SH-SY5Y (cell line): ENCODE measurements at regions not wholly inside any gene's neighbourhood (a gene's known extent, or its start where the extent isn't known, plus 50 kb on each side); places are given as distances from the start of the nearest gene placed in this dataset.

Source experiments
- GATA2 ChIP-seq: IDR thresholded peaks from 2 replicates; pipeline ENCODE4 v1.6.1; 2011; ENCODE audit warnings: mild to moderate bottlenecking, low read depth, low read length
- GATA3 ChIP-seq: IDR thresholded peaks from 2 replicates; pipeline ENCODE4 v1.6.1; 2011; ENCODE audit warnings: low read depth, mild to moderate bottlenecking, low read length, moderate library complexity

DNA sequence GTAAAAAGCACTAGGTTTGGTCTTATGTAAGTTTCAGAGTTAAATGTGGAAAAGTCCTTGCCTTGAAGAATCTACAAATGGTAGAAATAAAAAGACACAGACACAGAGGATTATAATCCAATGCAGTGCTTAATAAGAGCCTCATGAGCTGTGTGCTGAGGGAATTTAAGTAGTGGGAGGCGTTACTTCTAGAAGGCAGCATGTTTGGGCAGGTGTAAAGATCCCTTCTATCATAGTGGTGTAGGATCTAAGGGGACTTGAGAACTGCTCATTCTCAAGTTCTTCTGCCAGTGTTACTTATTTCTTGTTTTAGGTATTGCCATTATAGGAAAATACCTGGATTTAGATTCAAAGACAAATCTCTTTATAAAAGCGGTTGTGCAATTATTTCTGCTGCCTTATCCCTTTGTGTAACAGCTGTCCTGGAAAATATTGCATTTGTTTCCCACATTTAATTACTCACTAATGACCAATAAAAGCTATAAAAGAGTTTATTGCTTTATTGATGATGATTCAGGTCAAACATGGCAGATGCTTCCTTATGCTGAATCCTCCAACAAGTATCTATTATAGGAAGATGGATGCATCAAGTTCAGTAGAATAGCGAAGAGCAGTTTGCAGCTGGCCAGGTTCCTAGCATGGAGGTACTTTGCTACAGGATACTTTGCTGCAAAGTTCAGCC lies 132.5 kb upstream of the IVNS1ABP start:
- TF ChIP-seq GATA3: no peak
- no peak for TF ChIP-seq GATA2
